Mesenchymal stem cell (in vitro differentiated cells and primary cell): ENCODE measurements at regions not wholly inside any gene's neighbourhood (a gene's known extent, or its start where the extent isn't known, plus 50 kb on each side); places are given as distances from the start of the nearest gene placed in this dataset.

Experiments
- DNase-seq: peaks from one replicate; pipeline ENCODE4 v3.0.0-alpha.2; 2013
- H2AFZ ChIP-seq: one replicate; pipeline ENCODE4 v1.6.1; 2013; ENCODE audit warnings: low read depth, mild to moderate bottlenecking, control low read depth, inconsistent platforms, low read length, moderate library complexity
- H2AK5ac ChIP-seq: 2 replicates; pipeline ENCODE4 v1.6.1; 2013; ENCODE audit warnings: low read length, moderate library complexity, mild to moderate bottlenecking, inconsistent platforms; ENCODE audit not compliant: severe bottlenecking
- H2BK120ac ChIP-seq: one replicate; pipeline ENCODE4 v1.6.1; 2013; ENCODE audit warnings: low read depth, mild to moderate bottlenecking, inconsistent platforms, low read length, moderate library complexity
- H2BK12ac ChIP-seq, 2 experiments: one replicate each; pipeline ENCODE4 v1.6.1; 2013; ENCODE audit warnings: inconsistent platforms in 2 of 2, low read length in 2 of 2, mild to moderate bottlenecking in 2 of 2, moderate library complexity in 2 of 2, control low read depth in 1 of 2
- H2BK15ac ChIP-seq: one replicate; pipeline ENCODE4 v1.6.1; 2013; ENCODE audit warnings: mild to moderate bottlenecking, low read depth, inconsistent platforms; ENCODE audit not compliant: poor library complexity, severe bottlenecking
- H2BK5ac ChIP-seq: 2 replicates; pipeline ENCODE4 v1.6.1; 2013; ENCODE audit warnings: low read depth, mild to moderate bottlenecking, low read length, control low read depth, inconsistent platforms; ENCODE audit not compliant: poor library complexity, severe bottlenecking
- H3K14ac ChIP-seq, 2 experiments: one replicate each; pipeline ENCODE4 v1.6.1; 2013; ENCODE audit warnings: inconsistent platforms in 2 of 2, low read length in 2 of 2, control low read depth in 1 of 2, mild to moderate bottlenecking in 1 of 2, moderate library complexity in 1 of 2
- H3K18ac ChIP-seq, 2 experiments: one replicate each; pipeline ENCODE4 v1.6.1; 2013; ENCODE audit warnings: inconsistent platforms in 2 of 2, low read length in 2 of 2, control low read depth in 1 of 2, low read depth in 1 of 2, mild to moderate bottlenecking in 1 of 2
- H3K23ac ChIP-seq, 2 experiments: one replicate each; pipeline ENCODE4 v1.6.1; 2013; ENCODE audit warnings: inconsistent platforms in 2 of 2, low read length in 2 of 2, mild to moderate bottlenecking in 2 of 2, moderate library complexity in 2 of 2, control low read depth in 1 of 2
- H3K27ac ChIP-seq: 2 replicates; pipeline ENCODE4 v1.5.1; 2013; ENCODE audit warnings: mild to moderate bottlenecking, moderate library complexity, low read length, control low read depth, inconsistent platforms; ENCODE audit not compliant: poor library complexity, severe bottlenecking
- H3K27me3 ChIP-seq, 2 experiments: 2 replicates each; pipeline versions ENCODE4 v1.6.1 to v1.7.0; 2013; ENCODE audit warnings: low read length in 2 of 2, mild to moderate bottlenecking in 2 of 2, moderate library complexity in 2 of 2, control low read depth in 1 of 2, inconsistent platforms in 1 of 2; ENCODE audit not compliant: control insufficient read depth in 1 of 2, insufficient read depth in 1 of 2
- H3K36me3 ChIP-seq, 2 experiments: 2 replicates each; pipeline versions ENCODE4 v1.6.1 to v1.7.0; 2013; ENCODE audit warnings: low read length in 2 of 2, control low read depth in 1 of 2, inconsistent platforms in 1 of 2, low read depth in 1 of 2, mild to moderate bottlenecking in 1 of 2; ENCODE audit not compliant: insufficient read depth in 2 of 2, control insufficient read depth in 1 of 2
- H3K4ac ChIP-seq, 2 experiments: one replicate each; pipeline ENCODE4 v1.6.1; 2013; ENCODE audit warnings: inconsistent platforms in 2 of 2, low read length in 2 of 2, mild to moderate bottlenecking in 2 of 2, moderate library complexity in 2 of 2, control low read depth in 1 of 2, low read depth in 1 of 2
- H3K4me1 ChIP-seq: 2 replicates; pipeline ENCODE4 v1.6.1; 2013; ENCODE audit warnings: low read depth, low read length, control low read depth; ENCODE audit not compliant: control insufficient read depth, insufficient read depth
- H3K4me2 ChIP-seq: 2 replicates; pipeline ENCODE4 v1.6.1; 2013; ENCODE audit warnings: low read length, mild to moderate bottlenecking, inconsistent platforms; ENCODE audit not compliant: poor library complexity, severe bottlenecking
- H3K4me3 ChIP-seq, 2 experiments: 2 replicates each; pipeline versions ENCODE4 v1.5.1 to v1.7.0; 2013; ENCODE audit warnings: low read length in 2 of 2, mild to moderate bottlenecking in 2 of 2, control low read depth in 1 of 2, low read depth in 1 of 2; ENCODE audit not compliant: insufficient read depth in 1 of 2
- H3K79me1 ChIP-seq: replicated peaks from 2 replicates; pipeline ENCODE4 v1.6.1; 2013; ENCODE audit warnings: mild to moderate bottlenecking, control low read depth, low read length, inconsistent platforms; ENCODE audit not compliant: poor library complexity, severe bottlenecking
- H3K9ac ChIP-seq: 2 replicates; pipeline ENCODE4 v1.7.0; 2013; ENCODE audit warnings: mild to moderate bottlenecking, low read length, moderate library complexity
- H3K9me3 ChIP-seq: 2 replicates; pipeline ENCODE4 v1.7.0; 2013; ENCODE audit warnings: mild to moderate bottlenecking, low read length; ENCODE audit not compliant: control insufficient read depth
- H4K8ac ChIP-seq: one replicate; pipeline ENCODE4 v1.6.1; 2013; ENCODE audit warnings: inconsistent platforms, mild to moderate bottlenecking, low read length, moderate library complexity
- H4K91ac ChIP-seq: one replicate; pipeline ENCODE4 v1.6.1; 2013; ENCODE audit warnings: mild to moderate bottlenecking, low read length, inconsistent platforms
- WGBS: methylation state at CpG from one replicate; pipeline ENCODE4 v1.1.7; 2013; ENCODE audit warnings: mixed read lengths; 5-methylcytosine and 5-hydroxymethylcytosine counted together

DNA sequence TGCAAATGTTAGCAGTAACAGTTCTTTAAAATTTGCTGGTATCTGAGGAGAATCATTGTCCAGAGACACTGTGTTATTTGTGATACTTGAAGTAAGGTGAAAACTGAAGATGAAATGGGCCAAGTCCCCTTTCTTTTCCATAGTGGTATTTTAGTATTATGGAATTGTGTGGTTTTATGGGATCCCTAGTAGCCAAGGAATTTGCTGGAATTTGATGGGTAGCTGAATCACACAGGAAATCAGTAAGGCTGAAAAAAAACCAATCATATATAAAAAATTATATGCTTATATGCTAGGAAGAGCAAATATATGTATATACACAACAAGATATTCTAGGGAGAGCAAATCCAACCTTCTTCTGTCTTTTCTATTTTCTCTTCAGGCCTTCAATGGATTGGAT, 54.2 kb upstream of the TACR1 start:
- Histone ChIP-seq H3K4me2 (no peak overlapping the region), H2BK5ac (no peak overlapping the region), H3K79me1 (no peaks in the 10 kb centered on the region), H3K36me3 (no peaks in the 10 kb centered on the region), H4K8ac (no peak overlapping the region), H4K91ac (no peak overlapping the region), H3K27ac (no peak overlapping the region), H2BK120ac (no peak overlapping the region), H3K4me1 (no peaks in the 10 kb centered on the region), H3K4me3 (no peak overlapping the region), H2AK5ac (no peak overlapping the region), H2BK12ac (no peak overlapping the region), H3K23ac (no peak overlapping the region), H3K14ac (no peak overlapping the region), H2AFZ (no peak overlapping the region), H3K27me3 (no peaks in the 10 kb centered on the region), H3K9me3 (peaks cover 36% of the 10 kb centered on the region), H3K4ac (no peak overlapping the region), H2BK15ac (no peak overlapping the region), H3K9ac (no peak overlapping the region), H3K18ac (no peak overlapping the region)
- DNase-seq: no peak

DNA sequence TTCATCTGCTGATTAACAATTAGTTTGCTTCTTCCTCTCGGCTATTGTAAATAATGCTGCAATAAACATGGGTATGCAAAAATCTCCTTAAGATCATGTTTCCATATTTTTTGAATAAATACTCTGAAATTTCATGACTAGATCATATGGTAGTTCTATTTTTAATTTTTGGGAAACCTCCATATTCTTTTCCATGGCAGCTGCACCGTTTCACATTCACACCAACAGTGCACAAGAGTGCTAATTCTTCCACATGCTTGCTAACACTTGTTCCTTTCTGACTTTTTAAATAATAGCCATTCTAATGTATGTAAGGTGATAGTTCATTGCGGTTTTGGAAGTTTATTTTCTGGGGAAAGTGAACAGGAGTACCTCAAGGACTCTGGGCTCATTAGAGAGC, 52.6 kb upstream of the TACR1 start:
- WGBS: 64% methylated on average over 1 of the region's 3 CpGs
- Histone ChIP-seq H3K9ac (no peak overlapping the region), H3K36me3 (no peaks in the 10 kb centered on the region), H3K79me1 (no peaks in the 10 kb centered on the region), H2BK15ac (no peak overlapping the region), H3K23ac (no peak overlapping the region), H4K8ac (no peak overlapping the region), H2AK5ac (no peak overlapping the region), H4K91ac (no peak overlapping the region), H2BK12ac (no peak overlapping the region), H2AFZ (no peak overlapping the region), H3K14ac (no peak overlapping the region), H3K9me3 (peaks cover 20% of the 10 kb centered on the region), H2BK5ac (no peak overlapping the region), H3K4ac (no peak overlapping the region), H3K4me3 (no peak overlapping the region), H2BK120ac (no peak overlapping the region), H3K4me2 (no peak overlapping the region), H3K27me3 (no peaks in the 10 kb centered on the region), H3K18ac (no peak overlapping the region), H3K27ac (no peak overlapping the region), H3K4me1 (no peaks in the 10 kb centered on the region)
- no peak for DNase-seq
